Nephron (organoid): ENCODE measurements at regions not wholly inside any gene's neighbourhood (a gene's known extent, or its start where the extent isn't known, plus 50 kb on each side); places are given as distances from the start of the nearest gene placed in this dataset.

Source experiments
- H3K27ac Mint-ChIP-seq, 3 experiments: 2 replicates each; pipeline ENCODE4 v1.8.0; 2020; ENCODE audit warnings: mixed read lengths in 3 of 3, mild to moderate bottlenecking in 2 of 3, moderate library complexity in 1 of 3
- H3K27me3 Mint-ChIP-seq: 2 replicates; pipeline ENCODE4 v1.8.0; 2021; ENCODE audit warnings: low read depth, mild to moderate bottlenecking, moderate library complexity, mixed read lengths
- H3K36me3 Mint-ChIP-seq: 2 replicates; pipeline ENCODE4 v1.8.0; 2020; ENCODE audit warnings: low read depth, mixed read lengths
- H3K4me1 Mint-ChIP-seq: 2 replicates; pipeline ENCODE4 v1.8.0; 2020; ENCODE audit warnings: mixed read lengths
- H3K4me3 Mint-ChIP-seq, 3 experiments: 2 replicates each; pipeline ENCODE4 v1.8.0; 2020; ENCODE audit warnings: mild to moderate bottlenecking in 3 of 3, mixed read lengths in 3 of 3, moderate library complexity in 2 of 3
- H3K9me3 Mint-ChIP-seq: 2 replicates; pipeline ENCODE4 v1.8.0; 2020; ENCODE audit warnings: mixed read lengths
- CTCF ChIP-seq, 3 experiments: fragments of 200-600 bp; sonication (generic); IDR thresholded peaks; one replicate each; pipeline ENCODE4 v1.5.0; 2021; ENCODE audit warnings: antibody characterized with exemption in 3 of 3; ENCODE audit not compliant: unreplicated experiment in 3 of 3

DNA sequence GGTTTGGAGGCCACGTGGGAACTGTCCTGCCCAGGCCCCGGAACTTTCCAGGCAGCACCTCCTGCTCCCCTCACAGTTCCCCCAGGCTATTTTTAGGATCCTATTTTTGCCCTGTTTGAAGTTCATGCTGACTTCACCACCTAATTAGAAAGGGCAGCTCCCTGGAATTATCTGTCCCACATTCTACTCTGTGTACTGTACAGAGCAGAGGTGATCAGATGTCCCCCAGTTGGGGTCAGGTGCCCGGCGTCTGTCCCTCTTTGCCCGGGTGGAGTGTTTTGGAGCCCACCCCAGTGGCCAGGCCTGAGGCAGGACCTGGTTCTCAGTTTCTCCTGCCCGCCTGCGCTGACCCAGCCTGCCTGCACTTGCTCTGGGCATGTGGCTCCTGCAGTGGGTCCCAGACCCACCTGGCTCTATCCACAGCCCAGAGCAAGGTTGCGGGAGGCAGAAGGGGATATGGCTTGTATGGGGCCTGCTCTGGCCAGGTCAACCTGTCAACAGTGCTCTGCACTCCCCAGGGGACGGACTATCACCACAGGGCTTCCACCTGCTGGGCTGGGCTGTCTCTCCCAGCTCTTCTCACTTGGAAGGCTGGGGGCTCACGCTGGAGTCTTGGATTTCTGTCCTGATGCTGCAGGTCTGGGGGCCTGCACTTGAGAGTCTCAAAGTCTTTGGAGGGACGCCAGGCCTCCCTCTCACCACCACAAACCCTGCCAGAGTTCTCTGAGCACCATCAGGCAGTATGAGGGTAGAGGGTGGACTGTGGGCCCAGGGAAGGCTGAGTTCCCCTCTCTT lies 268.3 kb downstream of the GADD45G start:
- no peaks in the 10 kb centered on the region for H3K36me3 Mint-ChIP-seq
- H3K27ac Mint-ChIP-seq, result no peak overlapping the region
- H3K4me3 Mint-ChIP-seq, result no peak overlapping the region
- no peaks in the 10 kb centered on the region for H3K9me3 Mint-ChIP-seq
- peaks cover 25% of the 10 kb centered on the region for H3K4me1 Mint-ChIP-seq
- no peak for TF ChIP-seq CTCF (IDR thresholded peaks at IDR 0.05; ENCODE audit: unreplicated experiment in 3 of 3)
- H3K27me3 Mint-ChIP-seq, result peaks cover 15% of the 10 kb centered on the region

DNA sequence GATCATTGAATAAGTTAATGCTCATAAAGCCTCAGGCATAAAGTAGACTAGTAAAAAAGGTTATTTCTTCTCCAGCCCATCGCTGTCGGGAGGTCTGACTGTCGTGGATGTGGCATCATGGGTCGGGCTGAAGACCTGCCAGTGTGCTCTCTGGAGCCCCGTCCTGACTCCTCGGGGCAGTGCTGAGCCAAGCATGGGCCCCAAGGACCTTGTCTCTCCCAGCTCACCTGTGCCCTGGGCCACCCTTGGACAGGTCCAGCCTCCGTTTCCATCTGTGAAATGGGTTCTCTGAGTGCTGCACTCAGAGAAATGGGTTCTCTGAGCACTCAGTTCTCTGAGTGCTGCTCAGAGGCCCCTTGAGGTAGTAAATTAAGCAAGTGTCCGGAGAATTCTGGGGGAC lies 269.0 kb downstream of the GADD45G start:
- H3K4me1 Mint-ChIP-seq, result peaks cover 32% of the 10 kb centered on the region
- no peaks in the 10 kb centered on the region for H3K36me3 Mint-ChIP-seq
- H3K9me3 Mint-ChIP-seq, result no peaks in the 10 kb centered on the region
- H3K4me3 Mint-ChIP-seq, result no peak overlapping the region
- H3K27me3 Mint-ChIP-seq, result peaks cover 11% of the 10 kb centered on the region
- H3K27ac Mint-ChIP-seq, result no peak overlapping the region
- TF ChIP-seq CTCF (IDR thresholded peaks at IDR 0.05; ENCODE audit: unreplicated experiment in 3 of 3), result no peak

DNA sequence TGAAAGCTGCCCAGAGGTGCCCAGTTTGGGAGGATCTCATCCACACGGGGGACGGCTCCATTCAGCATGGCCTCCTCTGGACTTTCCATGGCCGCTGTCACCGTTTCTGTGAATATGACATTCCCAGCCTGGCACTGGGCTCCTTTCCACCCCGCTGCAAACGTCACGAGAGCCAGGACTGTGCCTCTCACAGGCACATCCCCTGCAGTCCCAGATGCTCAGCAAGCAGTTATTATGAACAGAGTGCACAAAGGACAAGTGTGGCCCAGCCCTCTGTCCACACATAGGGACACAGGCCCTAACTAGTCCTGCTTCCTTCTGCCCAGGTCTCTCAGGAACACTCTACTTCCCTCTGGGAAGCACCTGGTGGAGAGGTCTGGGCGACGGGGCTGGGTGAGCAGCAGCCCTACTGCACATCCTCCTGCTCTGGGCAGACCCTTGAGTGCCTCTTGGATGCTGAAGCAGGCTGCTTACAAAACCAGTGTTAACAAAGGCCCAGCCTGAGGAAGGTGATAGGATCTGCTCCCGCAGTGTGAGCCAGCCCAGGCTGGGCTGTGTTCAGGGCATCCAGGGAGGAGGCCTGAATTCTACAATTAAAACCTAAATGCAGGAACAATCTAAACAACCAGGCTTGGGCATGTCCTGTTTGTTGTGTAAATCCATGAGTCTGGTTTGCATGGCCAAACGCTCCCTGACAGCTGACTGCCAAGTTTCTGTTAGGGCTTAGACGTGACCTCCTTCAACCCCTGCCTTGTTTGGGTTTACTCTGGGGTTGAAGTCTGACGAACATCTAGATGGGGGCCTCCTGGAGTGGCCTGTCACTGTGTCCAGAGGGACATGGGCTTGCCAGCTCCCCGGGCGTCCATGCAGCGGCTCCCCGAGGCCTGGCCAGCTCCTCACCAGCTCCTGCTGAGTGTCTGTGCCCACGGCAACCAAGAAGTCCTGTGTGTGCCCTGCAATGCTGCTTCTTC lies 269.8 kb downstream of the GADD45G start:
- H3K9me3 Mint-ChIP-seq, result no peaks in the 10 kb centered on the region
- TF ChIP-seq CTCF (IDR thresholded peaks at IDR 0.05; ENCODE audit: unreplicated experiment in 3 of 3), result no peak
- H3K27ac Mint-ChIP-seq, result peak overlapping the region; percentile 23 to 66 (median 25)
- H3K4me3 Mint-ChIP-seq, result no peak overlapping the region
- H3K4me1 Mint-ChIP-seq, result peaks cover 32% of the 10 kb centered on the region
- H3K36me3 Mint-ChIP-seq, result no peaks in the 10 kb centered on the region
- H3K27me3 Mint-ChIP-seq, result peaks cover 10% of the 10 kb centered on the region

DNA sequence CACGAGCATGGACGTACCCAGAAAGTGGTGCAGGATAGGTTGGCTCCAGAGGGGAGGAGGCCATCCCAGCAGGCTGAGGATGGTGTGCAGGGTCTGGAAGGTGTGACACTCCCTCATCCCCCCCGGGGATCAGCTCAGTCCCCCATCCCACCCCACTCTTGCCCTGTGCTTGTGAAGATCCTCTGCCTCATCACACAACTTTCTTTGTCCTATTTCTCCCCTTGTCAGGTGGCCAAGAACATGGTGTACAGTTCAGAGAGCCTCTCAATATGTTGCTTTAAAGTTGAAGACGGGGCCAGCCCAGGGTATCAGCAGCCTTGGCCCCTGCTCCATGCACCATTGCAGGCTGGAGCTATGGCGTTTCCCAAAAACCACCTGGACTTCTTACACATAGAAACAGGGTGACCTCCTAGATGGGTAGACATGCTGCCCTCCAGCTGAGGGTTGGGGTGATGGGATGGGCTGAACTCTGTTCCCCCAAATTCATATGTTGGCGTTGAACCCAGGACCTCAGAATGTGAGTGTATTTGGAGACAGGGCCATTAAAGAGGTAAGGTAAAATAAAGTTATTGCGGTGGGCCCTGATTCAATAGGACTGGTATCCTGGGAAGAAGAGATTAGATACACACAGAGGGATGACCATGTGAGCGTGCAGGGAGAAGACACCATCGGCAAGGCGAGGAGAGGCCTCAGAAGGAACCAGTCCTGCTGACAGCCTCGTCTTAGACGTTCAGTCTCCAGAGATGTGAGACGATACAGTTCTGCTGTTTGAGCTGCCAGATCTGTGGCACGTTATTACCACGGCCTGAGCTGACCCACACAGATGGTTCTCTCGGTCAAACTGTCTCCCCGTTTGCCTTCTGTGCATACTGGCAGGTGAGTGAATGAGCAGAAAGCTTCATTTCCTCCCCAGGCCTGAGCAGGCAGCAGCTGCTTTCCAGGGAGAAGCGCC lies 272.5 kb downstream of the GADD45G start:
- Mint-ChIP-seq H3K4me3 (no peak overlapping the region), H3K36me3 (no peaks in the 10 kb centered on the region), H3K27ac (no peak overlapping the region), H3K9me3 (no peaks in the 10 kb centered on the region), H3K4me1 (peaks cover 22% of the 10 kb centered on the region), H3K27me3 (peaks cover 3% of the 10 kb centered on the region)
- no peak for TF ChIP-seq CTCF (IDR thresholded peaks at IDR 0.05; ENCODE audit: unreplicated experiment in 3 of 3)

DNA sequence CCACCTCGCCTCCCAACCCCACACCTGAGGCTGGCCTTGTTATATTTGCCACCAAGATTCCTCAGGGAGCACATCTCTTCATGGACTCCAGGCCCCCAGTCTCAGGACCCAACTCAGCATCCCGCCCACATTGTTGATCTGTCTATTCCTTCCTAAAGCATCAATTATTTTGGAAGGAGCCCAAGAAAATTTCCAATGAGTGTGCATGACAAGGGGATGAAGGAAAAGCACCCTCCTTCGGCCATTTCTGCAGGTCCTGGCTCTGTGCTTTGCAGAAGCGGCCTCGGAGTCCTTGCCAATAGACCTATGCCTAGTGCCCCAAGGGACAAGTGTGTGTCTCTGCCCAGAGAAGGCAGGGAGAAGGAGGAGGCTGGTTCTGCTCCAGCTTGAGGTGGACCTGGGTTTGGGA lies 273.2 kb downstream of the GADD45G start:
- no peak for TF ChIP-seq CTCF (IDR thresholded peaks at IDR 0.05; ENCODE audit: unreplicated experiment in 3 of 3)

More for the DNA sequence above, 273.2 kb downstream of the GADD45G start:
- H3K27me3 Mint-ChIP-seq, result peaks cover 3% of the 10 kb centered on the region
- H3K4me1 Mint-ChIP-seq, result peaks cover 22% of the 10 kb centered on the region
- no peaks in the 10 kb centered on the region for H3K36me3 Mint-ChIP-seq
- no peaks in the 10 kb centered on the region for H3K9me3 Mint-ChIP-seq
- H3K4me3 Mint-ChIP-seq, result no peak overlapping the region
- peak overlapping the region in 1 of 3 experiments; percentile 6 for H3K27ac Mint-ChIP-seq
